MM.1S (cell line): ENCODE measurements at regions not wholly inside any gene's neighbourhood (a gene's known extent, or its start where the extent isn't known, plus 50 kb on each side); places are given as distances from the start of the nearest gene placed in this dataset.

Experiments
- CTCF ChIP-seq: fragments of 300-600 bp; sonication (generic); IDR thresholded peaks from 2 replicates; pipeline ENCODE4 v1.5.1; 2016; ENCODE audit warnings: antibody characterized with exemption, low read length, mixed read lengths
- EZH2 ChIP-seq: fragments of 300-600 bp; sonication (generic); optimal IDR thresholded peaks from 2 replicates; pipeline ENCODE3; 2017; ENCODE audit warnings: low read depth, mild to moderate bottlenecking, antibody characterized with exemption, low read length, mixed read lengths
- EZH2phosphoT487 ChIP-seq: fragments of 300-600 bp; sonication (generic); IDR thresholded peaks from 2 replicates; pipeline ENCODE4 v1.6.1; 2018; ENCODE audit warnings: antibody characterized with exemption, low read length

DNA sequence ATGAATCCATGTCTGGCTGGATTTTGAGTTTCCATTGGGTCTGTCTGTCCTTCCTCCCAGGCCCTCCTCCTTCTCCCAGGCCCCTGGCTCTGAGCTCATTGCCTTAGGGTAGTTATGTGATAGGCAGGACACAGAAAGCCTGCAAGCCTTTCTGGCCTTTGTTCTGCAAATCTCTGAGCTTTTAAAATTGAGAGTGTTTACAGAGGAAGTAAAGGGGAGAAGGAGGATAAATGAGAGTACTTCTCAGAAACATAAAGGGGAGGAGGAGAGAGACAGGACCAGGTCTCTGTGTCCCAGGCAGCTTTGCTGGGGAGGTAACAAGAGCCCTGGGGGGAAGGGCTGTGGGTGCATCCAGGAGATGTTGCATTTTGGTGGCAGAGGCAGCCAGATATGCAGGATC, 126.7 kb downstream of the FOXD2 start:
- TF ChIP-seq CTCF (no peak), EZH2 (no peak), EZH2phosphoT487 (no peak)
